BJ (cell line): ENCODE measurements at regions not wholly inside any gene's neighbourhood (a gene's known extent, or its start where the extent isn't known, plus 50 kb on each side); places are given as distances from the start of the nearest gene placed in this dataset.

Experiments
- CTCF ChIA-PET: fragments of 350-600 bp; formaldehyde crosslinking; extraction: SDS; loops from one replicate; lab custom pipeline; 2021; ENCODE audit warnings: antibody characterized with exemption, inconsistent platforms; lab: Yijun Ruan, JAX
- POLR2A ChIA-PET: fragments of 300-600 bp; sonication (Branson Sonifier 250); formaldehyde crosslinking; extraction: SDS; loops from one replicate; lab custom pipeline; 2021; ENCODE audit warnings: antibody characterized with exemption; lab: Charles Lee
- DNase-seq: peaks from one replicate; pipeline ENCODE4 v3.0.0-alpha.2; 2011; ENCODE audit warnings: low read depth
- H3K27me3 ChIP-seq: 2 replicates; pipeline ENCODE4 v1.6.0; 2011; ENCODE audit warnings: low read length; ENCODE audit not compliant: control insufficient read depth, insufficient read depth
- H3K36me3 ChIP-seq: 2 replicates; pipeline ENCODE4 v1.5.1; 2011; ENCODE audit warnings: low read length; ENCODE audit not compliant: control insufficient read depth, insufficient read depth
- H3K4me3 ChIP-seq: 2 replicates; pipeline ENCODE4 v1.5.1; 2011; ENCODE audit warnings: low read depth, mild to moderate bottlenecking, control low read depth, low read length
- CTCF ChIP-seq: IDR thresholded peaks from 2 replicates; pipeline ENCODE4 v1.5.1; 2011; ENCODE audit warnings: low read depth, mild to moderate bottlenecking, control low read depth, inconsistent platforms, low read length, moderate library complexity; ENCODE audit not compliant: insufficient read depth

GRCh38 chr17:71422968-71423367, 697.9 kb upstream of the SOX9 start:
- DNase-seq: no peak
- no peak overlapping the region for H3K4me3 ChIP-seq
- ChIA-PET POLR2A (no interaction called here), CTCF (no interaction called here)
- H3K36me3 ChIP-seq: no peaks in the 10 kb centered on the region
- TF ChIP-seq CTCF: no peak
- no peaks in the 10 kb centered on the region for H3K27me3 ChIP-seq

- no peak for DNase-seq
- TF ChIP-seq CTCF: no peak
- POLR2A ChIA-PET: no interaction called here
- no peak overlapping the region for H3K4me3 ChIP-seq
- H3K36me3 ChIP-seq: no peaks in the 10 kb centered on the region
- CTCF ChIA-PET: no interaction called here
- H3K27me3 ChIP-seq: no peaks in the 10 kb centered on the region
Observed at GRCh38 chr17:71423871-71424546, 696.8 kb upstream of the SOX9 start.

GRCh38 chr17:71427801-71428200, 693.0 kb upstream of the SOX9 start:
- Histone ChIP-seq H3K36me3 (no peaks in the 10 kb centered on the region), H3K27me3 (no peaks in the 10 kb centered on the region), H3K4me3 (no peak overlapping the region)
- ChIA-PET CTCF (no interaction called here), POLR2A (no interaction called here)
- DNase-seq: no peak
- no peak for TF ChIP-seq CTCF

- Histone ChIP-seq H3K4me3 (no peak overlapping the region), H3K36me3 (no peaks in the 10 kb centered on the region), H3K27me3 (no peaks in the 10 kb centered on the region)
- no peak for DNase-seq
- ChIA-PET CTCF (interaction anchor here (1.2 kb wide), 1 partner anchor 21 kb away, joined by 3 read pairs; no protein-coding TSS in a partner anchor), POLR2A (no interaction called here)
- TF ChIP-seq CTCF: no peak
Observed at GRCh38 chr17:71428897-71429296, 691.9 kb upstream of the SOX9 start.

GRCh38 chr17:71430281-71430680, 690.5 kb upstream of the SOX9 start:
- Histone ChIP-seq H3K27me3 (no peaks in the 10 kb centered on the region), H3K4me3 (no peak overlapping the region), H3K36me3 (no peaks in the 10 kb centered on the region)
- CTCF ChIA-PET: no interaction called here
- no peak for DNase-seq
- TF ChIP-seq CTCF: no peak
- POLR2A ChIA-PET: no interaction called here
